ENCODE measurements at regions not wholly inside any gene's neighbourhood (a gene's known extent, or its start where the extent isn't known, plus 50 kb on each side); places are given as distances from the start of the nearest gene placed in this dataset.

- DNase-seq (ENCODE audit: low read depth in 2 of 2) = no peak
Observed at GRCh38 chr11:127074151-127074761, 73.7 kb upstream of the KIRREL3 start.

GRCh38 chr11:127073621-127074020, 73.1 kb upstream of the KIRREL3 start:
- no peak for DNase-seq (ENCODE audit: low read depth in 2 of 2)

GRCh38 chr11:127071606-127072005, 71.0 kb upstream of the KIRREL3 start:
- DNase-seq (ENCODE audit: low read depth in 2 of 2) = no peak

GRCh38 chr11:127070808-127071207, 70.2 kb upstream of the KIRREL3 start:
- no peak for DNase-seq (ENCODE audit: low read depth in 2 of 2)

- no peak for DNase-seq (ENCODE audit: low read depth in 2 of 2)
Observed at GRCh38 chr11:127066401-127067090, 66.0 kb upstream of the KIRREL3 start.

- DNase-seq (ENCODE audit: low read depth in 2 of 2) = no peak
Observed at GRCh38 chr11:127063241-127063640, 62.7 kb upstream of the KIRREL3 start.

- no peak for DNase-seq (ENCODE audit: low read depth in 2 of 2)
Observed at GRCh38 chr11:127061947-127062346, 61.4 kb upstream of the KIRREL3 start.

GRCh38 chr11:127059750-127060149, 59.2 kb upstream of the KIRREL3 start:
- DNase-seq (ENCODE audit: low read depth in 2 of 2) = no peak

GRCh38 chr11:127059286-127059685, 58.7 kb upstream of the KIRREL3 start:
- DNase-seq (ENCODE audit: low read depth in 2 of 2) = no peak

GRCh38 chr11:127058524-127058923, 58.0 kb upstream of the KIRREL3 start:
- no peak for DNase-seq (ENCODE audit: low read depth in 2 of 2)

- no peak for DNase-seq (ENCODE audit: low read depth in 2 of 2)
Observed at GRCh38 chr11:127057126-127057525, 56.6 kb upstream of the KIRREL3 start.

GRCh38 chr11:127056338-127056971, 55.9 kb upstream of the KIRREL3 start:
- DNase-seq (ENCODE audit: low read depth in 2 of 2) = no peak

GRCh38 chr11:127055236-127055635, 54.7 kb upstream of the KIRREL3 start:
- DNase-seq (ENCODE audit: low read depth in 2 of 2) = no peak

GRCh38 chr11:127054153-127054552, 53.6 kb upstream of the KIRREL3 start:
- no peak for DNase-seq (ENCODE audit: low read depth in 2 of 2)

- no peak for DNase-seq (ENCODE audit: low read depth in 2 of 2)
Observed at GRCh38 chr11:127052404-127052803, 51.8 kb upstream of the KIRREL3 start.
